ENCODE measurements at regions not wholly inside any gene's neighbourhood (a gene's known extent, or its start where the extent isn't known, plus 50 kb on each side); places are given as distances from the start of the nearest gene placed in this dataset.

GRCh38 chr3:153334558-153334957 is 172.5 kb downstream of the RAP2B start:
- TF ChIP-seq RAD21 (conservative IDR thresholded peaks at IDR 0.05 in 1 of 2, IDR thresholded peaks at IDR 0.05 in 1 of 2) (no peak), BCL3 (IDR thresholded peaks at IDR 0.05) (no peak), ZSCAN20 (CRISPR knock-in tag; IDR thresholded peaks at IDR 0.05) (no peak), FOSB (CRISPR knock-in tag; IDR thresholded peaks at IDR 0.05) (no peak), CEBPB (IDR thresholded peaks at IDR 0.05) (no peak), TFCP2L1 (CRISPR knock-in tag; IDR thresholded peaks at IDR 0.05) (no peak), ZFP36 (IDR thresholded peaks at IDR 0.05; ENCODE audit: borderline replicate concordance, partially characterized antibody) (no peak), CBX2 (IDR thresholded peaks at IDR 0.05; ENCODE audit: borderline replicate concordance, low read depth) (no peak), REST (IDR thresholded peaks at IDR 0.05) (no peak), FOSL2 (IDR thresholded peaks at IDR 0.05) (no peak), FOSL2 (CRISPR knock-in tag; IDR thresholded peaks at IDR 0.05) (no peak), HOXA7 (CRISPR knock-in tag; IDR thresholded peaks at IDR 0.05) (no peak), GATA3 (IDR thresholded peaks at IDR 0.05; ENCODE audit: borderline replicate concordance) (no peak), USF2 (IDR thresholded peaks at IDR 0.05) (no peak), JUN (IDR thresholded peaks at IDR 0.05) (no peak), NPAS2 (CRISPR knock-in tag; IDR thresholded peaks at IDR 0.05; ENCODE audit: borderline replicate concordance) (no peak), TP53 (CRISPR knock-in tag; IDR thresholded peaks at IDR 0.05) (no peak), RCOR1 (IDR thresholded peaks at IDR 0.05; ENCODE audit: low read depth, low read length) (no peak), ESRRA (IDR thresholded peaks at IDR 0.05; ENCODE audit: borderline replicate concordance, low read length) (no peak)
- ChIA-PET CTCF (no interaction called here), POLR2A (no interaction called here)
- H3K4me1 ChIP-seq: no peaks in the 10 kb centered on the region
- no peak overlapping the region for H3K27ac ChIP-seq
- FAIRE-seq: no peak
- no peak for DNase-seq (ENCODE audit: low read depth in 1 of 2, low spot score in 1 of 2)
- no peaks in the 10 kb centered on the region for H3K9me3 ChIP-seq
- H3K4me2 ChIP-seq: no peak overlapping the region
- ATAC-seq: no peak
- 88% methylated on average over 1 of the region's 1 CpG for WGBS (ENCODE audit: missing lambda C conversion rate)
- no peak overlapping the region for H3K4me3 ChIP-seq

GRCh38 chr3:153337369-153337768 is 175.3 kb downstream of the RAP2B start:
- DNase-seq (ENCODE audit: low read depth in 1 of 2, low spot score in 1 of 2): no peak
- TF ChIP-seq ZFP36 (IDR thresholded peaks at IDR 0.05; ENCODE audit: borderline replicate concordance, partially characterized antibody) (no peak), RFX5 (IDR thresholded peaks at IDR 0.05) (no peak)
- POLR2A ChIA-PET: no interaction called here
- Histone ChIP-seq H3K27ac (no peak overlapping the region), H3K4me3 (no peak overlapping the region), H3K4me2 (no peak overlapping the region), H3K9me3 (no peaks in the 10 kb centered on the region), H3K4me1 (no peaks in the 10 kb centered on the region)
- FAIRE-seq: no peak
- CTCF ChIA-PET: no interaction called here
- WGBS (ENCODE audit: missing lambda C conversion rate): 13% methylated on average over 3 of the region's 3 CpGs
- ATAC-seq: no peak

- no peaks in the 10 kb centered on the region for H3K9me3 ChIP-seq
- DNase-seq (ENCODE audit: low read depth in 1 of 2, low spot score in 1 of 2) (no peak), FAIRE-seq (no peak), ATAC-seq (no peak)
- TF ChIP-seq RNF2 (IDR thresholded peaks at IDR 0.05; ENCODE audit: borderline replicate concordance, low read depth): no peak
- no peak for TF ChIP-seq EHF (CRISPR knock-in tag; IDR thresholded peaks at IDR 0.05)
- no peak for TF ChIP-seq MAZ (IDR thresholded peaks at IDR 0.05; ENCODE audit: borderline replicate concordance, low read depth, low read length)
- TF ChIP-seq CHD2 (IDR thresholded peaks at IDR 0.05; ENCODE audit: low read length, partially characterized antibody): no peak
- TF ChIP-seq CHD4 (IDR thresholded peaks at IDR 0.05; ENCODE audit: borderline replicate concordance): no peak
- no peak for TF ChIP-seq ELK1 (IDR thresholded peaks at IDR 0.05; ENCODE audit: low read depth, low read length)
- no peak for TF ChIP-seq HEYL (CRISPR knock-in tag; IDR thresholded peaks at IDR 0.05)
- TF ChIP-seq FOSL2 (IDR thresholded peaks at IDR 0.05): no peak
- TF ChIP-seq FOSL2 (CRISPR knock-in tag; IDR thresholded peaks at IDR 0.05): no peak
- TF ChIP-seq ZC3H11A (IDR thresholded peaks at IDR 0.05): no peak
- CTCF ChIA-PET: no interaction called here
- no peak overlapping the region for H3K27ac ChIP-seq
- no peak overlapping the region for H3K4me3 ChIP-seq
- no peaks in the 10 kb centered on the region for H3K4me1 ChIP-seq
- 57% methylated on average over 3 of the region's 3 CpGs for WGBS (ENCODE audit: missing lambda C conversion rate)
- no peak overlapping the region for H3K4me2 ChIP-seq
- POLR2A ChIA-PET: no interaction called here
These were observed 176.5 kb downstream of the RAP2B start for GRCh38 chr3:153338487-153338886.

Measured in A549 (cell line).